Middle frontal gyrus (tissue), 1 donor: ENCODE measurements at regions not wholly inside any gene's neighbourhood (a gene's known extent, or its start where the extent isn't known, plus 50 kb on each side); places are given as distances from the start of the nearest gene placed in this dataset.

Source experiments
- DNase-seq: peaks from one replicate; pipeline ENCODE4 v3.0.0-alpha.2; 2015; ENCODE audit warnings: low spot score; ENCODE audit errors: extremely low spot score

GRCh38 chr15:47652844-47653243, 64.5 kb upstream of the SEMA6D start:
- no peak for DNase-seq

GRCh38 chr15:47661661-47662180, 55.6 kb upstream of the SEMA6D start:
- DNase-seq = no peak

GRCh38 chr15:47663101-47663500, 54.2 kb upstream of the SEMA6D start:
- DNase-seq = no peak
